ENCODE measurements at regions not wholly inside any gene's neighbourhood (a gene's known extent, or its start where the extent isn't known, plus 50 kb on each side); places are given as distances from the start of the nearest gene placed in this dataset.
"Not testable (repeated sequence)": the region's sequence is repeated elsewhere in the genome, so short reads cannot be mapped to it uniquely, and the experiment has no call there.

DNA sequence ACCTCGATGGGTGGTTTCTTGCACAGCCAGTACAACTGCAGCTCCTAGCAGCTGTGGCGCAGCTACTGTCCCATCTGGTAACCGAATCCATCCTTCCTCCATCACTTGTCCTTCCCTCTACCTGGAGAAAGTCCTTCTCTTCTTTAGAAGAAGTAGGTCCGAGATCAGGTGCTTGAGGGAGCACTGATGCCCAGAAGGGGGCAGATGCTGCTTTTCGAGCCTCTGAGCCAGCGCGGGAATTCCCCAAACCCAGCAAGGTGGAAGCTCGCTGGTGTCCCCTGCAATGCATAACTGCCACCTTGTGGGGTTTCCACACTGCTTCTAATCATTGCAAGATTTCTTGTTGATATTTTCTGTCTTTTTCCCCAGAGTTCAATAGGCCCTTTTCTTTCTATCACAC, 127.4 kb downstream of the ADRA2C start:
- H2AFZ ChIP-seq (ENCODE audit: low read length); H3K9me2 ChIP-seq (ENCODE audit: insufficient read depth, low read length); POLR2A ChIA-PET; H4K20me1 ChIP-seq (ENCODE audit: insufficient read depth, low read length); BruUV-seq (replicated peaks); H3K9me3 ChIP-seq (ENCODE audit: low read length); CTCF ChIA-PET (ENCODE audit: unreplicated experiment); H3K36me3 ChIP-seq (ENCODE audit: insufficient read depth, low read length); H3K4me3 ChIP-seq (ENCODE audit: low read depth, low read length, poor library complexity, severe bottlenecking); H3K4me1 ChIP-seq (ENCODE audit: insufficient read depth, low read length, poor library complexity, severe bottlenecking); H3K27ac ChIP-seq (ENCODE audit: low read depth, low read length, poor library complexity, severe bottlenecking); H3K4me2 ChIP-seq (ENCODE audit: low read length); H3K79me2 ChIP-seq (ENCODE audit: insufficient read depth, low read depth, low read length): not testable (repeated sequence)
- intact Hi-C loops (cut with micrococcal nuclease; ENCODE audit: unreplicated experiment): loop anchor here (10.0 kb wide), 1 partner anchor 51 kb away; no protein-coding TSS in a partner anchor
- DNase-seq (ENCODE audit: low spot score): peak; percentile 38
- TF ChIP-seq, protein P1, sequence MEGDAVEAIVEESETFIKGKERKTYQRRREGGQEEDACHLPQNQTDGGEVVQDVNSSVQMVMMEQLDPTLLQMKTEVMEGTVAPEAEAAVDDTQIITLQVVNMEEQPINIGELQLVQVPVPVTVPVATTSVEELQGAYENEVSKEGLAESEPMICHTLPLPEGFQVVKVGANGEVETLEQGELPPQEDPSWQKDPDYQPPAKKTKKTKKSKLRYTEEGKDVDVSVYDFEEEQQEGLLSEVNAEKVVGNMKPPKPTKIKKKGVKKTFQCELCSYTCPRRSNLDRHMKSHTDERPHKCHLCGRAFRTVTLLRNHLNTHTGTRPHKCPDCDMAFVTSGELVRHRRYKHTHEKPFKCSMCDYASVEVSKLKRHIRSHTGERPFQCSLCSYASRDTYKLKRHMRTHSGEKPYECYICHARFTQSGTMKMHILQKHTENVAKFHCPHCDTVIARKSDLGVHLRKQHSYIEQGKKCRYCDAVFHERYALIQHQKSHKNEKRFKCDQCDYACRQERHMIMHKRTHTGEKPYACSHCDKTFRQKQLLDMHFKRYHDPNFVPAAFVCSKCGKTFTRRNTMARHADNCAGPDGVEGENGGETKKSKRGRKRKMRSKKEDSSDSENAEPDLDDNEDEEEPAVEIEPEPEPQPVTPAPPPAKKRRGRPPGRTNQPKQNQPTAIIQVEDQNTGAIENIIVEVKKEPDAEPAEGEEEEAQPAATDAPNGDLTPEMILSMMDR (conservative IDR thresholded peaks at IDR 0.05; ENCODE audit: low read length): peak; percentile 33; the same call in 1 of the 2 replicates

DNA sequence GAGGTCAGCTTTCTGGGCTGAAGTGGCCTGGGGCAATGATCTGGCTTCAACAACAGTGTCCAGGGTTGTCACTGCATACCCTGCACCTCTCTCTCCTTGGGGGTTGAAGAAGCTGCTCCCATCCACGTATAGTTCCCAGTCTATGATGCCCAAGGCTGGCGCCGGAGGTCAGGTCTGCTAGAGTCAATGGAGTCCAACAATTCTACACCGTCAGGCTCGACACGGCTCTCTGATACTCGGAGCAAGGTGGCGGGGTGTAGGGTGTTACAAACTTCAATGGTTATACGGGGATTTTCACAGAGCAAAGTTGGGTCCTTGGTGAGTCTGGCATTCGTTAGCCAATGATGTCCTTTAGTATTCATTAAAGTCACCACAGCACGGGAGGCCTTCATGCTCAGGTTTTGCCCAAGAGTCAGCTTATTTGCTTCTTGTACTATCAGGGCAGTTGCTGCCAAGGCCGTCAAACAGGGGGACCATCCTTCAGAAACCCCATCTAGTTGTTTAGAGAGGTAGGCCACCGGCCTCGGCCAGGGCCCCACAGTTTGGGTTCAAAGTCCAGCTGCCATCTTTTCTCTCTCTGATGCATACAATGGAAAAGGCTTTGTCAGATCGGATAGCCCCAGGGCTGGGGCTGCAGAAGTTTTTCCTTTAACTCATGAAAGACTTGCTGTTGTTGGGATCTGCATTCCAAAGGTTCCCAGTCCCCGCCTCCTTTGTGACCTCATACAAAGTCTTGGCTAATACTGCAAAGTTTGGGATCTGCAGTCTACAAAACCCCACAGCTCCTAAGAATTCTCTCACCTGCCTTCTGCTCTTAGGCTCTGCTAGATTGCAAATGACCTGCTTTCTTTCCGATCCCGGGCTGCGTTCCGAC, 128.1 kb downstream of the ADRA2C start:
- H3K79me2 ChIP-seq (ENCODE audit: insufficient read depth, low read depth, low read length); CTCF ChIA-PET (ENCODE audit: unreplicated experiment); H3K9me3 ChIP-seq (ENCODE audit: low read length); H2AFZ ChIP-seq (ENCODE audit: low read length); DNase-seq (ENCODE audit: low spot score); H3K27ac ChIP-seq (ENCODE audit: low read depth, low read length, poor library complexity, severe bottlenecking); H3K36me3 ChIP-seq (ENCODE audit: insufficient read depth, low read length); H3K4me2 ChIP-seq (ENCODE audit: low read length); H3K4me1 ChIP-seq (ENCODE audit: insufficient read depth, low read length, poor library complexity, severe bottlenecking); H3K4me3 ChIP-seq (ENCODE audit: low read depth, low read length, poor library complexity, severe bottlenecking); H4K20me1 ChIP-seq (ENCODE audit: insufficient read depth, low read length); BruUV-seq (replicated peaks); POLR2A ChIA-PET; H3K9me2 ChIP-seq (ENCODE audit: insufficient read depth, low read length): not testable (repeated sequence)
- intact Hi-C loops (cut with micrococcal nuclease; ENCODE audit: unreplicated experiment): loop anchor here (10.0 kb wide), 1 partner anchor 50 kb away; no protein-coding TSS in a partner anchor

DNA sequence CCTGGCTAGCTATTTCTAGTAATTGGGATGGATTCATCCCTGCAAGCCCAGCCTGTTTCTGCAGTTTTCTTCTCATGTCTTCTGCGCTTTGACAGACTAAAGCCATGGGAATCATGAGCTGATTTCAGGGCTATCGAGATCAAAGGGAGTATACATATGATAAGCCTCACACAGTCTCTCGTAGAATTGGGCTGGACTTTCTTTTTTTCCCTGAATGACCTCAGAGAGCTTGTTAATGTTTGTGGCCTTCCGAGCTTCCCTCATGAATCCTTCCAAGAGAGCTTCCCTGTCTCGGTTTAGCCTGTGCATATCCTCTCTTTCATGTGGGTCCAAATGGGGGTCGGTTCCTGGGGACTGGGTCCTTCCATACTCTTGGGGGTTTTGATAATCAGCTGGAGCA, 130.3 kb downstream of the ADRA2C start:
- intact Hi-C loops (cut with micrococcal nuclease; ENCODE audit: unreplicated experiment): loop anchor here (10.0 kb wide), 1 partner anchor 48 kb away; no protein-coding TSS in a partner anchor
- Histone ChIP-seq H3K4me1 (ENCODE audit: insufficient read depth, low read length, poor library complexity, severe bottlenecking) (no peaks in the 10 kb centered on the region), H3K79me2 (ENCODE audit: insufficient read depth, low read depth, low read length) (no peaks in the 10 kb centered on the region), H3K27ac (ENCODE audit: low read depth, low read length, poor library complexity, severe bottlenecking) (no peak overlapping the region), H4K20me1 (ENCODE audit: insufficient read depth, low read length) (no peaks in the 10 kb centered on the region), H3K9me3 (ENCODE audit: low read length) (no peaks in the 10 kb centered on the region), H3K9me2 (ENCODE audit: insufficient read depth, low read length) (no peaks in the 10 kb centered on the region), H3K4me2 (ENCODE audit: low read length) (no peak overlapping the region), H2AFZ (ENCODE audit: low read length) (no peak overlapping the region), H3K36me3 (ENCODE audit: insufficient read depth, low read length) (no peaks in the 10 kb centered on the region), H3K4me3 (ENCODE audit: low read depth, low read length, poor library complexity, severe bottlenecking) (no peak overlapping the region)
- POLR2A ChIA-PET: no interaction called here
- no TSS peak for BruUV-seq (replicated peaks)
- CTCF ChIA-PET (ENCODE audit: unreplicated experiment): no interaction called here
- DNase-seq (ENCODE audit: low spot score): no peak
- TF ChIP-seq, protein P1 (conservative IDR thresholded peaks at IDR 0.05; ENCODE audit: low read length): no peak
- no peak for TF ChIP-seq EZH2phosphoT487 (IDR thresholded peaks at IDR 0.05; ENCODE audit: borderline replicate concordance, low read depth, low read length)

- BruUV-seq (replicated peaks); H3K4me2 ChIP-seq (ENCODE audit: low read length); CTCF ChIA-PET (ENCODE audit: unreplicated experiment); H3K36me3 ChIP-seq (ENCODE audit: insufficient read depth, low read length); H3K4me1 ChIP-seq (ENCODE audit: insufficient read depth, low read length, poor library complexity, severe bottlenecking); H3K4me3 ChIP-seq (ENCODE audit: low read depth, low read length, poor library complexity, severe bottlenecking); POLR2A ChIA-PET; H3K9me3 ChIP-seq (ENCODE audit: low read length); H3K79me2 ChIP-seq (ENCODE audit: insufficient read depth, low read depth, low read length); H4K20me1 ChIP-seq (ENCODE audit: insufficient read depth, low read length); H3K9me2 ChIP-seq (ENCODE audit: insufficient read depth, low read length); H2AFZ ChIP-seq (ENCODE audit: low read length); DNase-seq (ENCODE audit: low spot score); H3K27ac ChIP-seq (ENCODE audit: low read depth, low read length, poor library complexity, severe bottlenecking): not testable (repeated sequence)
- intact Hi-C loops (cut with micrococcal nuclease; ENCODE audit: unreplicated experiment): loop anchor here (10.0 kb wide), 1 partner anchor 48 kb away; no protein-coding TSS in a partner anchor
These were observed 130.8 kb downstream of the ADRA2C start for GRCh38 chr4:3896871-3897578.

Data from OCI-LY7 (cell line).